ENCODE measurements at regions not wholly inside any gene's neighbourhood (a gene's known extent, or its start where the extent isn't known, plus 50 kb on each side); places are given as distances from the start of the nearest gene placed in this dataset.

GRCh38 chr5:60259730-60260129 is 366.2 kb upstream of the PDE4D start:
- no peak for DNase-seq (ENCODE audit: low spot score)

- DNase-seq (ENCODE audit: low spot score), result no peak
Measured at GRCh38 chr5:60257596-60258271, 364.2 kb upstream of the PDE4D start.

DNA sequence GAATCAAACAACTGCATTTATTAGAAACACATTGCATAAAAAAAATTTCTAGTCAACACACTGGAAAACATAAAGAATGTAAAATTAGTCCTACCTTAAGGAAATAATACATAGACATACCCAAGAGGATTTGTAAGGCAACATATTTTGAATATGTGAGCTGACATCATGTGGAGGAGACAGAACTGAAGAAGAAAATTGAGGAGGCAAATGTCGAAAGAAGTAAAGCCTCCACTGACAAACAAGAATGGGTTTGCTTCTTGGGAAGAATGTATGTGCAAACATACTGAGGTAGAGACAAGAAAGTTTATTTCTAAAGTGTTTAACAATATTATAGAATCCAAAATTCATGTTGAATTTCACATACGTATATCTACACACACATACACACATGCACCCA is 363.0 kb upstream of the PDE4D start:
- no peak for DNase-seq (ENCODE audit: low spot score)

DNA sequence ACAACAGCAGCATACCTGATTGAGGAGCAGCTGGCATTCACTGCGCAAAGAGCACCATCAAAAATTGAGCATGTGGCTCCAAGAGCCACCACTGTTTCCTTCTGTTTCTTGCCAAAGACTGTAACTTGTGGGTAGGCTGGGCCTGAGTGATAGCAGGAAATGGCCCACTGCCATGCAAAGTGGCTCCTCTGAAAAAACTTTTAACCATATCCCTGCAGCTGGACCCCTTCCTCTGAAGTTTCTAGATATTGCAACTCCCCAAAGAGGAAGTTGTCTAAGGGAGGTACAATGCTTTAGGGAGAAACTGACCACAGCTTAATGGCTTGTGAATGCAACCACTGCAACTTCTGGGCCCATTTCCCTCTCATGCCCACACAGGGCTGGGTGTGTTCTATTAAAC is 355.4 kb upstream of the PDE4D start:
- no peak for DNase-seq (ENCODE audit: low spot score)

- DNase-seq (ENCODE audit: low spot score), result no peak
Measured at GRCh38 chr5:60243713-60244112, 350.2 kb upstream of the PDE4D start.

DNA sequence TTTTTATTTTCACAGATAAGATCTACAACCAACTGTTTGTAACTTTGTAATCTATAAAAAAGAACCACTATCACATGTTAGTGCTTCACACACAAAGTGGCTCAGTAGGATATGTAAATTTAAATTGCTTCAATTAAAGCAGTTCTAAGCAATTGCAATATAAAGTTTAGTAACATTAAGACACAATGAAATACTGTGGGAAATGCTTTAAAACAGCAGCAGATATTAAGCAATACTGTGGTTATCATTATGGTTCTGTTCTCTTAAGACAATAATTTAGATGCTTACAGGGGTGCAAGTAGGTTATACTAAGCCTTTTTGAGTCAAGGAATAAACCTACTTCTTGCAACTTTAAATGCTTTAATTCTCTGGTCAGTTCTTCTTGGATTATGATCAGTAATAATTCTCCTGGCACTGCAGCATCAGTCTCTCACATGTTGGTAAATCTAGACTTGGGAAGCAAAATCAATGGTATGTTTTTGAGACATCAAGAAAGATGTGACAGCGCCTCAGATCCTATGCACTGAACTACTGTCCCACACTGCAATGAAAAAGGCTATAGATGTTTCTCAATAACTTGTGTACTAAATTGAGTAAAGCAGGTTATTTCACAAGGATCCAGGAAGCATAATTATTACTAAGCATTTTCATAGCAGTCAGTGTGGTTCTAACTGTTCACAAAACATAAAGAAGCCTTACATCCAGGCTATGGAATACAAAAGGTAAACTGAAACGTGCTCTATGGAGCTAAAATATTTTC is 338.7 kb upstream of the PDE4D start:
- no peak for DNase-seq (ENCODE audit: low spot score)

- DNase-seq (ENCODE audit: low spot score), result no peak
Measured at GRCh38 chr5:60230456-60230855, 336.9 kb upstream of the PDE4D start.

DNA sequence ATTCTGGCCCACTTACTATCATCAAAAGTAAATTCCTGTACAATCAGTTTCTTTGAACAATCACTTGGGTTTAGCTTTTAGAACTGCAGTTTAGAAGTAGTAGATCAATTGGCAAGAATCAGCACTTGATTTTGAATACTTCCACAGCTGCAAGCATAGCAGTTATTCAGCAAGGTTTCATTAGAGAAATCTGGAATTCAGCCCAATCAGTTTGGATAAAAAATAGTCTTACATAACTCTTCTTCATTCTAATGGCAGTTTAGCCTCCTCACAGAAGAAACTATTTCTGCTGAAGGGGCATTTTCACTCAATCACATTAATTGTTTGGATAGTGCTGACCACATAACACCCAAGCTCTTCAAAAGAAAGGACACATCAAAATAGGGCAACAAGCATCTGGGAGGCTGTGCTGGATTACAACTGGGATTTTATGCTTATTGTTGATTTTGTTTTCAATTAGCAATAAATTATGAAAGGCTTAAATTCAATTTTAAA is 336.2 kb upstream of the PDE4D start:
- DNase-seq (ENCODE audit: low spot score), result no peak

DNA sequence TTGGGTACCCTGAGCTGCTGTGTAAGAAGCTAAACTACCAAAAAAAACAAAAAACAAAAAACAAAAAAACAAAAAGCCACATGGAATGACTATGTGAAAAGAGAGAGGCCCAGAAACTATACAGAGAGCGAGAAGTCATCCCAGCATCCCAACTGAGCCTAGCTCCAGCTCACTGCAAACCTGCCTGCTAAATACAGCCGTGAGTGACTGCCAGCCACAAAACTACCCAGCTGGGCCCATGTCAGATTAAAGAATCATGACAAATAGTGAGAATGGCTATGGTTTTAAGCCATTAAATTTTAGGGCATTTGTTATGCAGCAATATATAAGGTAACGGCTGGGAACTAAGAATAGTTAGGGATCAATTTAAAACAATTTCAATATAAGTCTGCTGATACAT is 335.1 kb upstream of the PDE4D start:
- DNase-seq (ENCODE audit: low spot score), result no peak

DNA sequence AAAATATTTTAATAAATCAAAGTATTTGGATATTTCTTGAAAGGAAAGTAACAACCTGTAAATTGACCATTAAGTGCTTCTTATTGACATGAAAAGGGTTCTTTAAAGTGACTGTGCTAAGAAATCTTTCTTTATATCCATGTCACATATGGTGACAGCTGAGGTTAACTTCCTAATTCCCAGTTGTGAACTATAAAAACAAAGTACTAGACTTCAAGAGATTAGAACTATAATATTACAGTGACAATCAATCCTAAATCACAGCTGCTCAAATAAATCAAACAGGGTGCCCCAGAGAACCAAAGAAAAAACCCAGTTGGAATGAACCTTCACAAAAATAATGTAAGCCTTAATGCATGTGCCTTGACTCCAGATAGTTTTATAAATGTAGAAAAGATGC is 332.6 kb upstream of the PDE4D start:
- no peak for DNase-seq (ENCODE audit: low spot score)

DNA sequence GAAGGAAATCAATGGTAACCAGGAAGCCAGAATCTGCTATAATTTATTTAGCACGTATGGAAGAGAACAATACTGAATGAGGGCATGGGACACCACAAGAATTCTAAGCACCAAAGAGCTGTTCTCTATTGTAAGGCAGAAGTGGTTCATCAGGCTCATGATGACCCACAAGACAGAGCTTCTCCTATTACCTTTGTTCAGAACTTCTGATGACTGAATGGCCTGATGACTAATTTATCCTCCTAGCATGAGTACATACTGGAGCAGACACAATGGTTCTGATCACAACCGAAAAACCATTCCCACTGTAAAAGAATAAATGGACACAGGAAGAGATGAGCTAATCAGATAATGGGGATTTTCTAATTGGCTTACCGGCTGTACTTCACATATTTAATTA is 329.8 kb upstream of the PDE4D start:
- DNase-seq (ENCODE audit: low spot score), result no peak

DNA sequence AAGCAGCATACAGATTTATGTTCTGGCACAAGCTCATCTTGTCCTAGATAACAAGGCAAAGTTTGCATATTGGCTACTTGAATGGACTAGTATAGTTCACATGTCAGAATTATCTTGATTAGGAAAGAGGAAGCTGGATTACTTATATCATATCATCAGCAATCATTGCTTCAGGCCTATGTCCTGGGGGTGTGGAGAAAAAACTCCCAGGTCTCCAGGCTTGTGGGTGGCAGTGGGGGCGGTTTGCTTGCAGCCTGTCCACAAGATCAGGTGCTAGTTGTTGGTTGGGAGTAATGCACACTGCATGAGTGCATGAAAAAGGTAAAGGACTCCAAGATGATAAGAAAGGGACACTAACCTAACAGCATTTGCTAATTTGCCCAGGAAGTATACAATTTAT is 326.4 kb upstream of the PDE4D start:
- no peak for DNase-seq (ENCODE audit: low spot score)

DNA sequence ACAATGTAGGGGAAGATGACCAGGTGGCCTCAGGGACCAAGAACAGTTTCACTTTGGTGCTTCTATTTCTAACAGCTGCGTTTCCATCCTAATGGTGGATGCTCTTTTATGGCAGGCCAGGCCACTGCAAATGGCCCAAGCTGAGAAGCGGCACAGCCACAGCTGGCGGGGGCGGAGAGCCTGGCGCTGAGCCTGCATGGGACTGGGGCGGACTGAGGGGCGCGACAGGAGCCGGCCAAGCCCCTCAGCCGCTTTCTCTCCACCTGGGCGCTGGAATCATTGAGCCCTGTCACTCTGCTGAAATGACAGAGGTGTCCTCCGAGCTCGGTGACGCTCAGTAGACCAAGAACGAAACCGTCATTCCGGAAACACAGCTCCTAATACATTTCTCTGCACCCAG is 317.3 kb upstream of the PDE4D start:
- DNase-seq (ENCODE audit: low spot score), result no peak

DNA sequence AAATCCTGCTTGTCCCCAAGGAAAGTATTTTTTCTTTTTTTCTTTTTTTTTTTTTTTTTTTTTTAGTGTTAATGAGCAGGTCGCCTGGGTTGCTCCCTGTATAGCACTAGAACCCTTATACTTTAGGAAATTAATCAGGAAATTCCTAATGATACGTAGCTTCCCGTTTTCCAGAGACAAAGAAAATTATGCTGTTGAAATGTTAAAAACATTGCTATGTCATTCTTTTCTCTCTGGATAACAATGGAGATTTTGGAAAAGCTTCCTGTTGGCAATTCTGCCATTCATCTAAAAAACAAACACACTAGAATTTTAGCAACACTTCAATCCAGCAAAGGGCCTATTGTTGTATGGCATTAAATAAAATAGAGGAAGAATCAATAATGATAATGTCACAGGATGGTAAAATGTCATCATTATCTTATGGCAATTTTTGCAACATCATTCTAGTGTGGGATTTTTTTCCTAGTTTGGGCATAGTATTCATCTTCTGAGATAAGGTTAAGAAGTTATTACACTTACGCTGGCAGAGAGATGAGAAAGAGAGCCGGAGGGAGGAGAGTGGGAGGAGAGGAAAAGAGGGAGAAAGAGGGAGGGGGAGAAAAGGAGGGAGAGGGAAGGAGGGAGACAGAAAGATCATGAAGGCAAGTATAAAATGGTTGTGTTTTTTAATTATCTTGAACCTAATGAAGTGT is 315.8 kb upstream of the PDE4D start:
- no peak for DNase-seq (ENCODE audit: low spot score)

- DNase-seq (ENCODE audit: low spot score), result no peak
Measured at GRCh38 chr5:60208716-60209115, 315.2 kb upstream of the PDE4D start.

DNA sequence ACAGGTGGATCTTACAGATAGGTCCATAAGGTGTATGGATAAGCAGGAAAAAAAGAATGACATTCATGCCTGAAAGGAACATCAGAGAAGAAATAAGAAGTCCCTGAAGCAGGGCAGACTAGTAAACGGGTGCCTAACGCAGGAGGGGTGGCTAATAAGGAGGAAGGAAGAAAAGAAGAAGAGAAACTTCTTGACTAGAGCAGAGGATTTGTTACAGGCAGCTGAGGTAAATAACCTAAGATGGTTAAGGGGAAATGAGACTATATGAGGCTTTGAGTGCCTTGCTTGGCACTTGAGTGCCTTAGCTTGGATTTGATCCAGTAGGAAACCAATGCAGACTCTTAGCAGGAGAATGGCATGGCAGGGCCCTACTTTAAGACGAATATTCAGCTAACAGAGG is 313.5 kb upstream of the PDE4D start:
- no peak for DNase-seq (ENCODE audit: low spot score)

DNA sequence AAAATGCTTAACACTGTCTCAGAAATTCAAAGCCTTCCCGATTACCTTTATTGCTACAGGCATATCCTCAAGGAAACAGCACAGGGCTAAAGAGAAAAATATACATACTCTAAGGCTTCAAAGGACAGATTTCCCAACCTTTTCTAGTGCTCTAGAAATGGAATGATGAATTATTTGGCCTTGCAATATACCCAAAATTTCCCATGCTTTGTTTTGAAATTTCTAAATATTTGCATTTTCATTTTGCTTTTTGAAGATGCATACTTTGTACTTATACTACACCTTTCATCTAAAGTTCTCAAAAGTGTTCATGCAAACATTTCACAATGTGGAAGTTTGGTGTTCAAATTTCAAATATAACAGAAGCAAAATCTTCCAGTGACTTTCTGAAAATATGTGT is 312.7 kb upstream of the PDE4D start:
- no peak for DNase-seq (ENCODE audit: low spot score)

DNA sequence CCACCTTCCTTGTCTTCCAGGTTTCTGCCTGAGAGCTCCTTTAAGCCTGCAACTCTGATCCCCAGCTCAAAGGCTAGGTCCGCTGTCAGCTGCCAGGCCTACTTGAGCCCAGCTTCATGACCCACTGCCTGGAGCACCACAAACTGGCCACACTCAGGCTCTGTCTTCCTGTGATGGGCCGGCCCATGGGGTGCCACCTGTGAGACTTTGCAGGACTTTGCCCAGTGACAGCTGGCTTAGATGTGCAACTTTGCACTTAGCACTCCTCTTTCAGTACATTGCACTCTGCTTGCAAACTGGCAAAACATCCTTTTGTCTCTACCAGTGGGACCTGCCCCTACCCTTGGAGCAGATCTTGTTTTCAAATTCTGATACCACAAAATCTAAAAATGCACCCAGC is 311.5 kb upstream of the PDE4D start:
- no peak for DNase-seq (ENCODE audit: low spot score)

DNA sequence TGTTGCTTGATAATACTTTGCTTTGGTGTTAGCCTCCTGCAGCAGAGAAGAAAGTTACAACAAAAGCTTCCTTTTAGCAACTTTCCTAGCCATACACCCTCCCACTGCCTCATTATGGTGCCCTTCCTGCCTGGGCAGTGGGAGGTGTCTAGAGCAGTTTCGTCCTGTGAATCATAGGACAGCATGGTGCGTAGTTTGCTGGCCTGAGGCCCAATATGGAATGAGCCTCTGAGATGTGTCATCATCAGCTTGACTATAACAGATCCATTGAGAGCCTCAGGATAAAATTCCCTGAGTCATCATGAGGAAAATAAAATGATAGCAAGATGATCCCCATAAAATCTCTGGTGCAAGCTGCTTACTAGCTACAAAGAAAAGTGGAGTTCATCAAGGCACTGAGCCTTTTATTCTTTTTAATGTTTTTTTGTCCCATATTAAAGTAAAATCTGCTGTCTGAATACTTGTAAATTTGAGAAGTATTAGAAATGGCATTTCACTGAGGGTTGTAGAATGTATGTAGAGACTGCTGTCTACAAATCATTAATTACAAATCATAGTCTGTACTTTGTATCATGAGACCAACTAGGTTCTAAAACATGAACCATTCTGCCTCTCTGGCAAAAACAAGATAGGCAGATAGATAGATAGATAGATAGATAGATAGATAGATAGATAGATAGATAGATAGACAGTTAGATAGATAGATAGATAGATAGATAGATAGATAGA is 303.0 kb upstream of the PDE4D start:
- no peak for DNase-seq (ENCODE audit: low spot score)

DNA sequence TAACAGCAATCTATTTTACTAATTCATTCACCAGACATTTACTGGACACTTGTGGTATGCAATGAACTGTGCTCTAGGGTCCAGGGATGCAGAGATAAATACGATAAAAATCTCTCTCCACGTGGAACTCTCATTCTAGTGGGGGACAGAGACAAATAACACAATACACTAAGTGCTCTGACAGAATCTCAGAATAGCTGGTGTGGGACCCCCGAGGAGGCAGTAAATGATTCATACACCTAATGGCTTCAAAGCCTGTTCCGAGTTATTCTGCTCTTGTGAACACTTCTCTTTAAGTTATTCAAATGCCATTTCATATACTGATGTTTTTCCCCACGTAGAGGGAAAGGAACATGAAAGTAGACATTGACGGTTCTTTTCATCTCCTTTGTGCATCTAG is 302.0 kb upstream of the PDE4D start:
- DNase-seq (ENCODE audit: low spot score), result no peak

DNA sequence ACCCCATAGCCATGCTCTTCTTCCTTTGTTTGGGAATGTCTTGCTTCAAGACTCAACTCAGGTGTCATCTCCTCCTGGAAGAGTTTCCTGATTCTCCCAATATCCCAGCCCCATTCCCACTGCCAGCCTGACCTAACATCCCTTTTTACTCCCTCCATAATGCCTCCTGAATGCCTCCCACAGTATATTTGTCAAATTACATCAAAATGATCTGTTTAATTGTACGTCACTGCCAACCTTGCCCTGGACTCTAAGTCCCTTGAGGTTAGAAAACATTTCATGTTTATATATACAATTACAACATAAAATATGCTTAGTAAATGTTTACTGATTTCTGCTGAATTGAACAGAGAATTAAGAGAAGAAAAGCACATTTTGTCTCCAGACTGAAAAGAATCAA is 301.6 kb upstream of the PDE4D start:
- DNase-seq (ENCODE audit: low spot score), result no peak

Measured in activated CD4-positive, alpha-beta T cell treated with anti-CD3 and anti-CD28 coated beads, Interleukin-2, Interleukin-4, amounts not matched to agents 100 ng/mL and 50 ng/mL, durations not matched to agents 16 hours and 8 hours (primary cell).